Heart left ventricle (tissue), 13 donors: ENCODE measurements at regions not wholly inside any gene's neighbourhood (a gene's known extent, or its start where the extent isn't known, plus 50 kb on each side); places are given as distances from the start of the nearest gene placed in this dataset.
"Not testable (repeated sequence)": the region's sequence is repeated elsewhere in the genome, so short reads cannot be mapped to it uniquely, and the experiment has no call there.

Source experiments
- CTCF ChIP-seq, 12 donors: fragments of 200-600 bp; sonication (generic) in 4 of 12; IDR thresholded peaks; one replicate each; pipeline versions ENCODE4 v1.5.0 to v1.8.0; 2018 to 2022; ENCODE audit warnings: antibody characterized with exemption in 12 of 12, mild to moderate bottlenecking in 5 of 12
- POLR2A ChIP-seq, 2 donors: fragments of 450-650 bp; IDR thresholded peaks; one replicate each; pipeline ENCODE4 v1.6.1; 2017; ENCODE audit warnings: antibody characterized with exemption in 2 of 2, mild to moderate bottlenecking in 2 of 2, moderate library complexity in 2 of 2
- donor health status: ischemic (EF 13 %, LVEDD 7.1; RV severe dilation, severe dysfunction).
- donor health status: DM: no; HTN: yes; CAD: no.
- donor health status: DM: no; HTN: no; CAD: no.
- donor health status: ischemic (EF 25% LVEDD 6.9; RV normal size, moderate dysfunction).
- donor health status: ischemic (EF 25% LVEDD 5.7; RV mildly dilated, moderate dysfunction).
- donor health status: ischemic (EF 35%, LVEDD 5.7; RV mildly dilated, moderate dysfunction).
- donor health status: nonischemic (EF 11% LVEDD 7.7; RV severe dilation, severe dysfunction).
- donor health status: DM: yes; HTN: yes; CAD: no.
- donor health status: PGD.
- donor health status: ischemic (EF 29% LVEDD 5.4; RV normal size, mild dysfunction).
- donor health status: nonischemic (EF 23%, LVEDD 6.1; RV moderate dilation, normal function).

GRCh38 chr7:65059247-65059646 lies 52.8 kb upstream of the ERV3-1 start:
- not testable (repeated sequence) for TF ChIP-seq CTCF, POLR2A (IDR thresholded peaks at IDR 0.05)
